Activated T-helper 17 cell treated with anti-CD3 and anti-CD28 coated beads, Interleukin-2, amount 50 U/mL, for 72 hours (primary cell): ENCODE measurements at regions not wholly inside any gene's neighbourhood (a gene's known extent, or its start where the extent isn't known, plus 50 kb on each side); places are given as distances from the start of the nearest gene placed in this dataset.
"Not testable (repeated sequence)": the region's sequence is repeated elsewhere in the genome, so short reads cannot be mapped to it uniquely, and the experiment has no call there.

Experiments used
- ATAC-seq: fragments of 150-1000 bp; cut with Tn5 transposase; replicated peaks from 2 replicates; pipeline ENCODE4 v1.10.0; 2021; ENCODE audit warnings: mild to moderate bottlenecking, moderate library complexity
- H3K27ac Mint-ChIP-seq: one replicate; pipeline ENCODE4 v1.8.0; 2022; ENCODE audit warnings: mixed read lengths
- H3K27me3 Mint-ChIP-seq: one replicate; pipeline ENCODE4 v1.8.0; 2022; ENCODE audit warnings: mixed read lengths
- H3K36me3 Mint-ChIP-seq: one replicate; pipeline ENCODE4 v1.8.0; 2022; ENCODE audit warnings: low read depth, mild to moderate bottlenecking, mixed read lengths
- H3K4me1 Mint-ChIP-seq: one replicate; pipeline ENCODE4 v1.8.0; 2022; ENCODE audit warnings: mixed read lengths
- H3K4me3 Mint-ChIP-seq: one replicate; pipeline ENCODE4 v1.8.0; 2022; ENCODE audit warnings: mild to moderate bottlenecking, mixed read lengths
- H3K9me3 Mint-ChIP-seq: one replicate; pipeline ENCODE4 v1.8.0; 2022; ENCODE audit warnings: mixed read lengths

GRCh38 chr18:5830902-5831301 lies 64.4 kb downstream of the TMEM200C start:
- ATAC-seq, H3K27ac Mint-ChIP-seq, H3K27me3 Mint-ChIP-seq, H3K4me1 Mint-ChIP-seq, H3K4me3 Mint-ChIP-seq, H3K9me3 Mint-ChIP-seq, H3K36me3 Mint-ChIP-seq: not testable (repeated sequence)

DNA sequence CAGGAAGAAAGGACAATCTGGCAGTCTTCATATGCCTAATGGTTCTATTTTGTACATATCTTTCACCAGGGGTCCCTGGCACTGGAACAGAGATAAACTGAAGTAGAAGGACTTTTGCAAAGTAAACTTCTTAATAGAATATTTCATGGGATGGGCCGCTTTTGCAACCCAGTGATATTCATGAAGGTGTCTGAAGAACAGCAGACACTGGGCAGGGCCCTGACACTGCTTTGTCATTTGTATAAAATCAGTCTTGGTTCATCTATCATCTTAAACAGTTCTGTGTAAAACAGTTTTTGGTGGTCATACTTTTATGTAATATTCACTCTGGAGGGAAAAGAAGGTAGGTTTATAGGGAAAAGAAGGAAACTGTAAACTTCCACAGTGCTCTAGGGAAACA lies 66.4 kb downstream of the TMEM200C start:
- H3K27me3 Mint-ChIP-seq, result peaks cover 8% of the 10 kb centered on the region
- H3K36me3 Mint-ChIP-seq, result no peaks in the 10 kb centered on the region
- no peak overlapping the region for H3K27ac Mint-ChIP-seq
- no peaks in the 10 kb centered on the region for H3K4me1 Mint-ChIP-seq
- no peak overlapping the region for H3K4me3 Mint-ChIP-seq
- ATAC-seq, result no peak
- no peaks in the 10 kb centered on the region for H3K9me3 Mint-ChIP-seq

GRCh38 chr18:5825663-5826062 lies 69.7 kb downstream of the TMEM200C start:
- no peaks in the 10 kb centered on the region for H3K36me3 Mint-ChIP-seq
- ATAC-seq, result no peak

GRCh38 chr18:5824370-5824984 lies 70.8 kb downstream of the TMEM200C start:
- no peak for ATAC-seq
- Mint-ChIP-seq H3K36me3 (no peaks in the 10 kb centered on the region), H3K4me3 (no peak overlapping the region), H3K9me3 (no peaks in the 10 kb centered on the region), H3K4me1 (no peaks in the 10 kb centered on the region), H3K27me3 (peaks cover 8% of the 10 kb centered on the region), H3K27ac (no peak overlapping the region)

More at GRCh38 chr18:5825663-5826062, 69.7 kb downstream of the TMEM200C start:
- Mint-ChIP-seq H3K27ac (no peak overlapping the region), H3K4me3 (no peak overlapping the region), H3K27me3 (peaks cover 8% of the 10 kb centered on the region), H3K9me3 (no peaks in the 10 kb centered on the region), H3K4me1 (no peaks in the 10 kb centered on the region)

DNA sequence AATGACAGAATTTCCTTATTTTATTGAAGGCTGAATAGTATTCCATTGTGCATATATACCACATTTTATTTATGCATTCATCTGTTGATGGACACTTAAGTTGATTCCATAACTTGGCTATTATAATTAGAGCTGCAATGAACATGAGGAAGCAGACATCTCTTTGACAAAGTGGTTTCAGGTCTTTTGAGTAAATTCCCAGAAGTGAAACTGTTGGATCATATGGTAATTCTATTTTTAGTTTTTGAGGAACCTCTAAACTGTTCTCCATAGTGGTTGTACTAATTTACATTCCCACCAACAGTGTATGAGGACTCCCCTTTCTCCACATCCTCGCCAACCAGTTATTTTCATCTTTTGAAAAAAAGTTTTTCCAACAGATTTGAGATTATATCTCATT lies 77.5 kb downstream of the TMEM200C start:
- Mint-ChIP-seq H3K36me3 (no peaks in the 10 kb centered on the region), H3K9me3 (peaks cover 5% of the 10 kb centered on the region), H3K4me1 (no peaks in the 10 kb centered on the region), H3K27ac (no peak overlapping the region), H3K4me3 (no peak overlapping the region), H3K27me3 (no peaks in the 10 kb centered on the region)
- no peak for ATAC-seq

- Mint-ChIP-seq H3K27ac (no peak overlapping the region), H3K4me1 (no peaks in the 10 kb centered on the region), H3K9me3 (peaks cover 18% of the 10 kb centered on the region), H3K4me3 (no peak overlapping the region), H3K27me3 (no peaks in the 10 kb centered on the region), H3K36me3 (no peaks in the 10 kb centered on the region)
- ATAC-seq, result no peak
These were observed 88.5 kb downstream of the TMEM200C start for GRCh38 chr18:5806860-5807259.

GRCh38 chr18:5787936-5788335 lies 107.4 kb downstream of the TMEM200C start:
- ATAC-seq, result no peak
- peaks cover 5% of the 10 kb centered on the region for H3K27me3 Mint-ChIP-seq
- no peaks in the 10 kb centered on the region for H3K36me3 Mint-ChIP-seq
- H3K4me1 Mint-ChIP-seq, result no peaks in the 10 kb centered on the region
- peaks cover 11% of the 10 kb centered on the region for H3K9me3 Mint-ChIP-seq
- no peak overlapping the region for H3K27ac Mint-ChIP-seq
- no peak overlapping the region for H3K4me3 Mint-ChIP-seq

- Mint-ChIP-seq H3K36me3 (no peaks in the 10 kb centered on the region), H3K4me1 (no peaks in the 10 kb centered on the region), H3K4me3 (no peak overlapping the region), H3K9me3 (peaks cover 6% of the 10 kb centered on the region), H3K27me3 (peaks cover 4% of the 10 kb centered on the region), H3K27ac (no peak overlapping the region)
- no peak for ATAC-seq
These were observed 115.4 kb downstream of the TMEM200C start for GRCh38 chr18:5779922-5780321.

DNA sequence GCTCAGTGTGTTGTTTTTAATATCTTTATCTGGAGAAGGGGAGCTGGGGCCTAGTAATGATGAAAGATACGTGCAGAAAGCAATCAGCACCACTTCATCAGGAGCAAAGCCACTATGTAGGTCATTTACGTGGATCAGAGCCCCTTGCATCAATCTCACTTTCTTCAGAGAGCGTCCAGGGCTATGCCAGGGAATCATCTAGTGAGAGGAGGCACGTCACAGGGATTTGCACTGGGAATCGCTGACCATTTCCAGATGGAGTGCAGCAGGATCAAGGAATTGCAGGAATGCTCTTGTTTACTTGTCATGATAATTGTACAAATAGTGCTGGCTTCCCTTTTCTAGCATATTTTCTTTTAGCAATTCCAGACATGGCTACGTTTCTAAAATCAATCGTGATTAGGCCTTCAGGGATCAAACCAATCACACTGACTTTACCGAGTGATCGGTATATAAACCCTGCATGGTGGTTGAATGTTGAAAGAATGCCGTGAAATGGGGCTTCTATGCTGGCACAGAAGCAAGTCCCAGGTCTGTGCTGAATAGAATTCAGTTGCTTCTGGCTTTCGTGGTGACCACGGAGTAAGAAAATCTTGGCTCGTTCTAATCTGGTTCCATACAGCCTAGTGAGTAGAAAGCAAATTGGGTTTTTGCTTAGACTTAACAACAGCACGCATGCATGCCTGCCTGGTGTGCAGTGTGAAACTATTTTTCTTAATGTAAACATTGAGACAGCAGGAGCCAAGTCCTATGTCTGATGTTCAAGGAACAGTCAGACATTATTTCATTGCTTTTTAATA lies 122.8 kb downstream of the TMEM200C start:
- Mint-ChIP-seq H3K27ac (no peak overlapping the region), H3K9me3 (no peaks in the 10 kb centered on the region), H3K36me3 (no peaks in the 10 kb centered on the region), H3K4me3 (no peak overlapping the region), H3K27me3 (peaks cover 4% of the 10 kb centered on the region), H3K4me1 (no peaks in the 10 kb centered on the region)
- no peak for ATAC-seq

DNA sequence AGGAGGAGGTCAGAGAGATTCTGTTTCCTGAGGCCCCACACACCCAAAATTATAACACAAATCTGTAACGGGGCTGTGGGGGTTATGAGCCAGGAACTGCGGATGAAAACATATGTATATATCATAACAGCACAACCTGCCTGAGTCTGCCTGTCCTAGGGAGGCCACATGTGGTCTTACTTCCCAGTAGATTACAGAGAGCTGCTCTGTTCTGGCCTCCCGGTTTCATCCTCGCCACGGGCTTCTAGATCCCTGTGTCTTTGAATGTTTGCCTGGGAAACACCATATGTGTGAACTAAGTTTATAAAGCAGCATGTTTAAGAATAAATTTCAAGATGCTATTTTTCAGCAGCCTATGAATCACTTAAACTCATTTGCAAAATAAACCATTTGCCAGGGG lies 124.0 kb downstream of the TMEM200C start:
- no peak overlapping the region for H3K4me3 Mint-ChIP-seq
- no peaks in the 10 kb centered on the region for H3K9me3 Mint-ChIP-seq
- H3K27ac Mint-ChIP-seq, result no peak overlapping the region
- no peak for ATAC-seq
- H3K4me1 Mint-ChIP-seq, result no peaks in the 10 kb centered on the region
- no peaks in the 10 kb centered on the region for H3K36me3 Mint-ChIP-seq
- no peaks in the 10 kb centered on the region for H3K27me3 Mint-ChIP-seq

DNA sequence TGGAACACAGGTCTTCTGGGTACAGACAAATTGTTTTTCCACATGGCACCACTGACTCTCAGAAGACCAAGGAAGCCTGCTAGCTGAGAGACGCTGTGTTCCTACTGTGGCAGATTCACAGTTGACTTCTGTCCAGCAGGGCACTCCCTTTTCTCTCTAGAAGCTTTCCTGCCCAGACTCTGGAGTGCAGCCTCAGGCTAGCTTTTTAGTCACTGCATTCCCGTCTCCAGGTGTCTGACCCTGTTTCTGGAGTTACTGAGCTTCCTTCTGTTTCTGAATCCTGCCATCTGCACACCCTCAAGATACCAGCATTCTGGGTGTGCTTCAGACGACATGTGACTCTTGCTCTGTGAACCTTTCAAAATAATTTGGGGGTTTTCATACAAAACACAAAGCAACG lies 125.1 kb downstream of the TMEM200C start:
- H3K36me3 Mint-ChIP-seq, result no peaks in the 10 kb centered on the region
- H3K9me3 Mint-ChIP-seq, result no peaks in the 10 kb centered on the region
- no peaks in the 10 kb centered on the region for H3K27me3 Mint-ChIP-seq
- no peaks in the 10 kb centered on the region for H3K4me1 Mint-ChIP-seq
- ATAC-seq, result no peak
- H3K27ac Mint-ChIP-seq, result no peak overlapping the region
- no peak overlapping the region for H3K4me3 Mint-ChIP-seq

DNA sequence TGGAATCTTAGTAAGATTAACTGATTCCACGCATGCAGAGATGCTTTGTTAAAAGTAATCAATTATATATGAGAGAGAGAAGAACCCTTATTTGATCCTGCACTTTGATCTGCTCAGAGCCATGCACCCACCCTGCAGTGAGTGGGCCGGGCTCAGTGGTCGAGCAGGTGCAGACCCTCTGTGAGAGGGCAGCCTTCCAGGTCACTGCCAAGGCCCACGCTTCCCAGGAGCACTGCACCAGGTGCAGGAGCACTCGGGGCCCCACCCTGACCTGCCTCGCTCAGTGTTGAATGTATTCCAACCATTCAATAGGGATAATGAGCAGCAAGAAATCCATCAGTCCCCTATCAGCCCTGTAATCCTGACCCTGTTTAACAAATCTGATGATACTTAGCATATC lies 126.9 kb downstream of the TMEM200C start:
- H3K27me3 Mint-ChIP-seq, result no peaks in the 10 kb centered on the region
- H3K4me3 Mint-ChIP-seq, result no peak overlapping the region
- H3K27ac Mint-ChIP-seq, result no peak overlapping the region
- peaks cover 3% of the 10 kb centered on the region for H3K9me3 Mint-ChIP-seq
- no peaks in the 10 kb centered on the region for H3K36me3 Mint-ChIP-seq
- H3K4me1 Mint-ChIP-seq, result no peaks in the 10 kb centered on the region
- ATAC-seq, result no peak

DNA sequence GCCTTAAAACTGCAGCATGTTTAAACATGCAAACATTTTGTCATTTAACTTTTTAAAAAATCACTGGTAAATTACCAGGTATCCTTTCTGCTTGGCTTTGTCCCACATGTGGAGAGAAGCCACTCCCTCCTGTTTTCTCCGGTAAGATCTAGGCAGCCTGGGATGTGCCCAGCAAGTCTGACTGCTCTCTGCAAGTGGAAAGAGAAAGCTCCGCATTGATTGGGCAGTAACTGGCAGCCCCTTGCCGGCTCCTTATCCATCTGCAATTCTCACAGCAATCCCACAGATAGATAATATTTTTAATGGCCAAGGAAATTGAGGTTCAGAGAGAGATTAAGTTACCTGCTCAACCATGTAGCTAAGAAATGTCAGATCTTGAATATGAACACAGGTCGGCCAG lies 136.1 kb downstream of the TMEM200C start:
- H3K27ac Mint-ChIP-seq, result no peak overlapping the region
- ATAC-seq, result no peak
- peaks cover 6% of the 10 kb centered on the region for H3K27me3 Mint-ChIP-seq
- no peaks in the 10 kb centered on the region for H3K4me1 Mint-ChIP-seq
- H3K36me3 Mint-ChIP-seq, result no peaks in the 10 kb centered on the region
- H3K9me3 Mint-ChIP-seq, result peaks cover 4% of the 10 kb centered on the region
- H3K4me3 Mint-ChIP-seq, result no peak overlapping the region

DNA sequence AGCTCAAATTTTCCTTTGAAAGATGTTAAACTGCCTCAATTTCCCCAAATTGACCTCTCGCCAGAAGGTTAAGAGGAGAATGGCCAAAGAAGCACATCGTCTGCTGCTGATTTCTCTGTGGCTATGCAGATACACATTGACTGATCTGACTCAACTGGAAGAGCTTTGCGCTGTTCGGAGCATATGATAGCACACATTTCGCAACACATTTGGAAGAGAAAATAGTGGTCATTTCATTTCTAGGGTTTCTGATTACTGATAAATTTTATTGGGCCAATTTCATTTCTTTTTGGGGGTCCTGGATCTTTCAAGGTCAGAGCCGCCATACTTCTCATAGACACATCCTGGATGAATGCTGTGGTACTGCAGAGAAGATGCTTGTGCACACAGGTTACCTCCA lies 138.5 kb downstream of the TMEM200C start:
- Mint-ChIP-seq H3K9me3 (no peaks in the 10 kb centered on the region), H3K4me3 (no peak overlapping the region), H3K27ac (no peak overlapping the region), H3K27me3 (peaks cover 9% of the 10 kb centered on the region), H3K4me1 (no peaks in the 10 kb centered on the region), H3K36me3 (no peaks in the 10 kb centered on the region)
- ATAC-seq, result no peak

DNA sequence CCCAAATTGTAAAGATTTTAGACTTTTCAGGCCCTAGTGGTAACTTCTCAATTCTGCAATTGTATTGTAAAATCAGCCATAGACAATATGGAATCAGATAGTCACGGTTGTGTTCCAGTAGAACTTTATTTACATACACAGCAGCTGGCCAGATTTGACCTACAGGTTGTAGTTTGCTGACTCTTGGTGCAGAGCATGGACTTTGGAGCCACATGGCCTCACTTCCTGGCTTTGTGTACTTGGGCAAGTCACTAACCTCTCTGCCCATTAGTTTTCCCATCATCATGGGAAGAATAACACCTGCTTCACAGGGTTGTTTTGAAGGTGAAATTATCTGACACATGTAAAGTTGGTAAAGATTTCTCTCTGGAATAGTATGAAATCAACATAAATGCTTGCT lies 147.6 kb downstream of the TMEM200C start:
- Mint-ChIP-seq H3K9me3 (peaks cover 3% of the 10 kb centered on the region), H3K36me3 (no peaks in the 10 kb centered on the region), H3K27ac (no peak overlapping the region), H3K4me1 (no peaks in the 10 kb centered on the region), H3K4me3 (no peak overlapping the region), H3K27me3 (peaks cover 4% of the 10 kb centered on the region)
- ATAC-seq, result no peak
